HG03520 (cell line): ENCODE measurements at regions not wholly inside any gene's neighbourhood (a gene's known extent, or its start where the extent isn't known, plus 50 kb on each side); places are given as distances from the start of the nearest gene placed in this dataset.

Experiments used
- ATAC-seq: cut with Tn5 transposase; IDR thresholded peaks from one replicate; pipeline ENCODE4 v1.9.1; 2021; ENCODE audit warnings: mild to moderate bottlenecking, moderate library complexity; ENCODE audit not compliant: unreplicated experiment

- ATAC-seq = no peak
Measured at GRCh38 chr2:56693501-56693900, 509.7 kb downstream of the CCDC85A start.

GRCh38 chr2:56703001-56703400 lies 519.2 kb downstream of the CCDC85A start:
- no peak for ATAC-seq

GRCh38 chr2:56705713-56706112 lies 521.9 kb downstream of the CCDC85A start:
- no peak for ATAC-seq

GRCh38 chr2:56707218-56707617 lies 523.4 kb downstream of the CCDC85A start:
- no peak for ATAC-seq

- no peak for ATAC-seq
Measured at GRCh38 chr2:56707650-56708049, 523.9 kb downstream of the CCDC85A start.

- ATAC-seq = no peak
Measured at GRCh38 chr2:56709181-56709580, 525.4 kb downstream of the CCDC85A start.

- ATAC-seq = no peak
Measured at GRCh38 chr2:56713161-56713676, 529.4 kb downstream of the CCDC85A start.

GRCh38 chr2:56713978-56714377 lies 530.2 kb downstream of the CCDC85A start:
- ATAC-seq = no peak

GRCh38 chr2:56714400-56714799 lies 530.6 kb downstream of the CCDC85A start:
- ATAC-seq = no peak

- ATAC-seq = no peak
Measured at GRCh38 chr2:56715683-56716082, 531.9 kb downstream of the CCDC85A start.

- no peak for ATAC-seq
Measured at GRCh38 chr2:56718413-56718812, 534.6 kb downstream of the CCDC85A start.

GRCh38 chr2:56729212-56729611 lies 545.4 kb downstream of the CCDC85A start:
- ATAC-seq = no peak

GRCh38 chr2:56732946-56733345 lies 549.2 kb downstream of the CCDC85A start:
- ATAC-seq = no peak

GRCh38 chr2:56739413-56739812 lies 555.6 kb downstream of the CCDC85A start:
- no peak for ATAC-seq

GRCh38 chr2:56741601-56742102 lies 557.9 kb downstream of the CCDC85A start:
- ATAC-seq = no peak

- no peak for ATAC-seq
Measured at GRCh38 chr2:56743807-56744206, 560.0 kb downstream of the CCDC85A start.

GRCh38 chr2:56749152-56749752 lies 565.5 kb downstream of the CCDC85A start:
- no peak for ATAC-seq

- no peak for ATAC-seq
Measured at GRCh38 chr2:56753182-56753581, 569.4 kb downstream of the CCDC85A start.

- ATAC-seq = no peak
Measured at GRCh38 chr2:56754066-56754615, 570.4 kb downstream of the CCDC85A start.

GRCh38 chr2:56754627-56755026 lies 570.8 kb downstream of the CCDC85A start:
- ATAC-seq = no peak

- no peak for ATAC-seq
Measured at GRCh38 chr2:56757884-56758545, 574.2 kb downstream of the CCDC85A start.

GRCh38 chr2:56763683-56764082 lies 579.9 kb downstream of the CCDC85A start:
- ATAC-seq = no peak
